ENCODE measurements at regions not wholly inside any gene's neighbourhood (a gene's known extent, or its start where the extent isn't known, plus 50 kb on each side); places are given as distances from the start of the nearest gene placed in this dataset.

DNA sequence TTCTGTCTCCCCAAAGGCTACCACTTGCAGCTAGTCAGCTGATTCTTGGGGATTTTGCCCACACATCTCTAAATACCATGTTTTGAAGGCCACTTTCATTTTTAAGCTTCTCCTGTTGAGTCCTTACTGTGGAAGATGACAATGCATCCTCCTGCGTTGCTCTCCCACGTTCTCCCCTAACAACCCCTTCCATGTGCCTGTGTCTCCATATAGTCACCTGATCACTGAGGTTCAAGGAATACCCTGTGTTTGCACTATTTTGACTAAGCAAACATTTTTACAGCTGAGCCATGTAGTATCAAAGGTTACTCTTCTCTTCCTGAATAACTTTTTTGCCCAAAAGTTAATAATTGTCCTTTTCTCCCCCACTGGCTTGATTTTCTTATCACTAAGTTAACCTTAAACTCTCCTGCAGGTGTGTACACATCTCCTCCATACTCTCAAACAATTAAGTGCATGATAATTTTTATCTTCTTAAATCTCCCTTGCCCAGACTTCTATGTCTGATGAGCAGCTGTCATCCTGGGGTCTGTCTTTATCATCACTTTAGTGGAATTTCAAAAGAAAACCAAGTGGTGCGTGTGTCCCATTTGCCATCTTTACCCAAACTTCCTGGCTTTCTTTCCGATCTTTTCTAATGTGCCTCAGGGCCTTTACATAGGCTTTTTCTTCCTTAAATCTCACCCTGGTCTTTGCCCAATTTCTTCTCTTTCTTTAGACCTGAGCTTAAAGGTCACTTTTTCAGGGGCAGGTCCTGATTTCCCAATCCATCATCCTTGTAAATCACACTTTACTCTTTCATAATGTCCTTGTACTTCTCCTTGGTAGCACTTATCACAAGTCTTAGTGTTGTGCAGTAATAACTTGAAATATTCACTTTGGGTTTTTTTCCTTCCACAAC lies 85.2 kb upstream of the SPATS2L start:
- no peak for DNase-seq
- in situ Hi-C loops (cut with MboI; ENCODE audit: low pct_unique_long_range_greater_than_20kb, low sequenced_read_pairs): no loop called here

DNA sequence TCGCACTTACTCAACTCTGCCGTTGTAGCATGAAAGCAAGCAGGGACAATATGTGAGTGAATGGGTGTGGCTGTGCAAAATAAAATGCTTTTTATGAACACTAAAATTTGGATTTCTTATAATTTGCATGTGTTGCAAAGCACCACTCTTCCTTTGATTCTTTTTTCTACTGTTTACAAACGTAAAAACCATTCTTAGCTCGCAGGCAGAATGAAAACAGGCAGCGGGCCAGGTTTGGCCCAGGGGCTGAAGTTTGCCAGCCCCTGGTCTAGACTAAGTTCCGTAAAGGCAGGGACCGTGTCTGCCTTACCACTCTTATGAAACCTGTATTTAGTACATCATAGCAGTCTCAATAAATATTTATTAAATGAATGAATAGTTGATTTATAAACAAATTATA lies 83.7 kb upstream of the SPATS2L start:
- no peak for DNase-seq
- in situ Hi-C loops (cut with MboI; ENCODE audit: low pct_unique_long_range_greater_than_20kb, low sequenced_read_pairs): no loop called here

DNA sequence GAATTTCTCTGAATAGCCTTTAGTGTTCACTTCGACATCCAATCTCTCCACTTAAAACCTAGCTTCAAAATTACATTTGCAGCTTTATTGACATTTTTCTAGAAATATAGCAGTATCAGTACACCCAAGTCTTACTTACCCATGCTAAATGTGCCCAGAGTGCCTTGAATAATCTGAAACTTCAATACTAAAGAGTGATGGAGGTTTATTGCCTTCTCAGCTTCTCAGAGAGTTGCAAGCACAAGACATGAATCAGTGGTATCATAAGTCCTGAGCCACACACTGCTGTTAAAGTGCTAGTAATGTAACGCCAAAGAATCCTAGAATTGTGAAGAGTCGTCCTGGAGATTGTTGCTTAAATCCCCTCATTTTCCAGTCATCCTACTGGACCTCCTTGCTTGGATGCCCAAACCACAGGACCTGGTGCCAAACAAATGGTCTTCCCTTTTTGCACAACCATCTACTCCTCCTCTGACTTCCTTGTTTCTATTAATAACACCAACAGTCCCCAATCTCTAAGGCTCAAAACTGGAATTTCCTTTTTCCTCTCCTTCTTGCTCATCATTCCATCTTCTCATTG lies 83.2 kb upstream of the SPATS2L start:
- in situ Hi-C loops (cut with MboI; ENCODE audit: low pct_unique_long_range_greater_than_20kb, low sequenced_read_pairs): no loop called here
- peak; percentile 34 for DNase-seq

DNA sequence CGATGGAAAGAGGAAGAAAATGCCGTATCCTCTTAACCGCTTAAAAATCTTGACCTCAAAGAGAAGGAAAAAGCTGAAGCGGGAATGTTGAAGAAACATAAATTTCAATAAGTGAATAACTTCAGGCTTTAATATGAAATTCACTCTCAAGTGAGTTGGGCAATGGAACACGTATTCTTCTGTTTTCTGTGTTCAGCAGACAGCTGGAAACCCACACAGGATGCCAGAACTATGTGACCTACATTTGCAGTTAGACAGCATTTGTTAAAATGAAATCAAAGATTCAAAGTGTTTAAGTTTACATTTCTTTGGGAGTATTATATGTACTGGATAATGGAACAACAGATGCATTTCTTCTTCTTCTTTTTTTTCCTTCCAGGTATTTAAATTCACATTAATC lies 80.5 kb upstream of the SPATS2L start:
- in situ Hi-C loops (cut with MboI; ENCODE audit: low pct_unique_long_range_greater_than_20kb, low sequenced_read_pairs): no loop called here
- no peak for DNase-seq

DNA sequence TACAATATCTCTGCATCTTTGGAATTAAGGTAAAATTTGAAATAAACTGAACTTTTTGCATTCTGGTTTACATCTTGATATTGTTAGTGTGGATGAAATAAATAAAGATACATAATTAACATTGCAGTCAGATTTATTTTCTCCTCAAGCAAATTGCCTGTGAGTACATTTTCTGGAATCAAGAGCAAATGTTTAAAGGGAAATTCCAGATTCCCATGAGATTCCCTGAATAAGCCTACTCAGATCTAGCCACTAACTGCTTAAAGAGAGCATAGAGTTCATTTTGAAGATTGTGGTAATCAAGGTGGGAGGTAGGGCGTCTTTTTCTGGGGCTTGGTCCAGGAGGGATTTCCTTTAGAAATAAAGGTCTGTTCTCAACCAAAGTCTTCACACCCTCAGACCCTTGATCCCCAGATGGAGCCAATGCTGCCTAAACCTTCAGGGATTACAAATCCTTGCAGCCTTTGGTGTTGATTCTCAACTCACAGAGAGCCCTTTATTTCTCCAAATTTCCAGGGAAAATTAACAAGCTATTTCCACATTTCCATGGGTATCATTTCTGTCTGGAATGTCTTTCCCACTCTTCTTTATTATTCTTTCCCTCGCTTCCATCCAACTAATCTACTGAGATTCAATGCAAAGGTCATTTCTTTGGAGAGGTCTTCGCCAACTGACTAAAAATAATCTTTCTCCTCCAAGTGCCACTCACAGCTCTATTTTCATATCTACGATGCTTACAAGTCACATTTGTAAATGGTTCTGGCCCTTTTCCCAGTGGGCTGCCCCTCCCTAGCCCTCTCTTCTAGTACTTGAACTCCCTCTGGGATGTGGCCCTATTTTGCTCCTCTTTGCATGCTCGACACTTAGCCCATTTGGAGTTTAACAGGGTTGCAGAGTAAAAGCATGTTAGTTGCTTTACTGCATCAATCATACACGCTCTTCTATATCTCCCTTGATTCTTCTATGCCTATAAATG lies 79.8 kb upstream of the SPATS2L start:
- in situ Hi-C loops (cut with MboI; ENCODE audit: low pct_unique_long_range_greater_than_20kb, low sequenced_read_pairs): no loop called here
- DNase-seq: no peak

DNA sequence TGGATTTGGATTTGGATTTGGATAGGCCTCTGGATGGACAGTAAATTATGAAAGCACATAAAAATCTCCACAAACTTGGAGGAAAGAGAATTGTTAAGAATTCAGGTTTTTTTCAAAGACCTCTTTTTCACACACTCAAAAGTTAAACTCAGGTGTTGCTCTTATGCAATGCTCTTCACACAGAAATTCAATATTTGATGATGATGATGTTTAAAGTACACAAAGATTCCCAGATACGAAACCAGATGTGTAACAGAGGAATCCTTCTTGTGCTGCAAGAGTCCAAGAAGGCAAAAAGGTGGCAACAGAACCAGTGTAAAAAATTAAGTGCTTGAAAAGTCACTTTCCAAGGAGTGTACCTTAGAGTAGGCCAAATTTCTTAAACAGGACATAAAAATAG lies 75.8 kb upstream of the SPATS2L start:
- in situ Hi-C loops (cut with MboI; ENCODE audit: low pct_unique_long_range_greater_than_20kb, low sequenced_read_pairs): no loop called here
- DNase-seq: no peak

DNA sequence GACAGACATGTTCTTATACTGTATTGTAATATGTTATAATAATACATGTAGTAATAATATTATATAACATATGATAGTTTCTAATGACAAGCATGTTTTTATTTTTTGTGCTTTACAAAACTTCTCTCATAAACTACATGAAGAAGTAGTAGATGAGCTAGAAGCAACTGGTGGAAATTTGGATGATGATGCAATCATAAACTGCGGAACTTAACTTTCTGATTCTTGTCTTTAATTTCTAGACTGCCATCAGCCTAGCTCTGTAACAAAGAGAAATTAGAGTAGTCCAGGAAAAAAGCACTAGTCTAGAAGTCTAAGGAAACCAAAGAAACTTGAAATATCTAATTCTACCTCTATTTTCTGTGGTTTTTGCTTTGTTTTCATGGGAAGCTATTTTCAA lies 71.0 kb upstream of the SPATS2L start:
- in situ Hi-C loops (cut with MboI; ENCODE audit: low pct_unique_long_range_greater_than_20kb, low sequenced_read_pairs): no loop called here
- DNase-seq: no peak

DNA sequence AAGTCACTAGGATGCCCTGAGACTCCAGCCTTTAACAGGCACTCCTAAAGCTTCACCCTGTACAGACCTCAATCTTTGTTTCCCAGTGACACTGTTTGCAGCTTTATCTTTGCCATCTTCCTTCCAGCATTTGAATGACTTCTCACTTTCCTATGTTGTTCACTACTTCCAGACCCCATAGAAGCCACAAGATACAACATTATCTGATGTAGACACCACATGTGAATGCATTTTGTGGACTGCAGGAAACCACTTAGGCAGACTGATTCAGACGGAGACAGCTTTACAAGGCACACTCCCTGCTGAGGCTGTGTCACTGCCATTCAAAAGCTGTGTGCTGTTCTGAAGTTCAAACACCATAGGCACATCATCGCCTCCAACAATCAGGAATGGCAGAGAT lies 67.3 kb upstream of the SPATS2L start:
- DNase-seq: peak; percentile 68
- in situ Hi-C loops (cut with MboI; ENCODE audit: low pct_unique_long_range_greater_than_20kb, low sequenced_read_pairs): no loop called here

DNA sequence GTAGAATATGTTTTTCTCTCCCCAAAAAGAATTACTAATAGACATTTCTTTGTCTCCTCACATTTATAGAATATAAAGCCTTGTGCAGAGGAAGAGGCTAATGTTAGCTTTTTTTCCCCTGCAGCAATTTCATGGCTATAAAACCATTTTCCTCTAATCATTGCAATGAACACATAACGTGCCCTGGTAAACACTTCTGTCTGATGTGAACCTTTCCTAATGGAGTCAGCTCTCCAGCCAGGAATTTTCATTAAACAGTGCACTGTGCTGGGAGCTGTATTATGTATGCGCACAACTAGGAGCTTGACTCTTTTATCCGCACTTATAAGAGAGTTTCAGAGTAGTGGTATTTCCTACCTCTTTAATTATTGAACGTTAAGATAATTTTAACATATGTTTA lies 63.9 kb upstream of the SPATS2L start:
- no peak for DNase-seq
- in situ Hi-C loops (cut with MboI; ENCODE audit: low pct_unique_long_range_greater_than_20kb, low sequenced_read_pairs): no loop called here

DNA sequence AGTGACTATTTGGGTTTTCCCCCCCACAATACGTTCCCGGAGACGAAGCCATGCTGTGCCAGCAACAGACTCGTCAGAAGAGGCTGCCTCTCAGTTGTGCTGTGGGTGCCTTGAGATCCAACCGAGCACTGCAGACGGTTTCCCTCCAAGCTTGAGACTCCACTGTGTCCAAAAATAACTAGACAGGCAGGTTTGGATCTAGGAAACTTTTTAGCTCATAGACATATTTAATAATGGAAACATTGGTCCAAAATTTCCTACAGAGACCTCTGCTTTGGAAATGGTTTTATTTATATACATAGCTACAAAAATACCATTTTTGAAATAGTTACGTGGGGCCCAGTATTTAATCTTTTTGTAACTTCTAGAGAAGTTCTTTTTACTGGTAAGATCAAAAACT lies 63.1 kb upstream of the SPATS2L start:
- DNase-seq: no peak
- in situ Hi-C loops (cut with MboI; ENCODE audit: low pct_unique_long_range_greater_than_20kb, low sequenced_read_pairs): no loop called here

DNA sequence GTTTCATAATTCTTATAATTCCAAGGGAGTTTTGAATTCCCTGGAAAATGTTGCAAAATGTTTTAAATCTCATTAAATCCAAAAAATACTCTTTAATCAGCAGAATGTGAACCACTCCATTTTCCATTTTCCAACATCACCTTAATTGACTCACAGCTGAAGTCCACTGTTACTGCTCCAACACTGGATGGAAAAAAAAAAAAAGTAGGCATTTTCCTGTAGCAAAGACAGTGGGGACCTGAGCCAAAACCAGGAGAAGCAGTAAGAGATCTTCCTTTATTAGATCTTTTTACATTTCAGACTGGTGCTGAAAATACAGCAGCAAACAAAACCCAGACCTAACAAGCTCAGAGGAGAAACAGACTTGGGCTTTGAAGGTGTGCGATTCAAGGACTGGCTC lies 62.4 kb upstream of the SPATS2L start:
- DNase-seq: no peak
- in situ Hi-C loops (cut with MboI; ENCODE audit: low pct_unique_long_range_greater_than_20kb, low sequenced_read_pairs): no loop called here

DNA sequence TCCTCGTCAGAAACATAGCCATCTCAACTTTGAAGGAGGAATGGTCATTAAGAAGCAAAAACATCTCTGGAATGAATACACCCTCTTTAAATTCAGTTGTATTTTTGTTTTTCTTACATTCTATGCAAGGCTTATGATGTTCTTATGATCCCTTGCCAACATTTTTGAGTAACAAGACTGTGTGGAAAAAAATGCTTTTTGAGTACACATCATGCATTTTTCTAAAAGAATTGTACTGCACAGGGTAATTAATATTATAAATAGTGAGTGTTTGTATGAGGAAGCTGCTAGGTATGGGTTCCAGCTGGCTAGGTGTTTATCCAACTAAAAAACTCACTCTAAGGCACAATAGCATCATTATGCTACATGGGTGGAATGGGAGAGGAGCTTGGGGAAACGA lies 59.0 kb upstream of the SPATS2L start:
- DNase-seq: no peak
- in situ Hi-C loops (cut with MboI; ENCODE audit: low pct_unique_long_range_greater_than_20kb, low sequenced_read_pairs): no loop called here

DNA sequence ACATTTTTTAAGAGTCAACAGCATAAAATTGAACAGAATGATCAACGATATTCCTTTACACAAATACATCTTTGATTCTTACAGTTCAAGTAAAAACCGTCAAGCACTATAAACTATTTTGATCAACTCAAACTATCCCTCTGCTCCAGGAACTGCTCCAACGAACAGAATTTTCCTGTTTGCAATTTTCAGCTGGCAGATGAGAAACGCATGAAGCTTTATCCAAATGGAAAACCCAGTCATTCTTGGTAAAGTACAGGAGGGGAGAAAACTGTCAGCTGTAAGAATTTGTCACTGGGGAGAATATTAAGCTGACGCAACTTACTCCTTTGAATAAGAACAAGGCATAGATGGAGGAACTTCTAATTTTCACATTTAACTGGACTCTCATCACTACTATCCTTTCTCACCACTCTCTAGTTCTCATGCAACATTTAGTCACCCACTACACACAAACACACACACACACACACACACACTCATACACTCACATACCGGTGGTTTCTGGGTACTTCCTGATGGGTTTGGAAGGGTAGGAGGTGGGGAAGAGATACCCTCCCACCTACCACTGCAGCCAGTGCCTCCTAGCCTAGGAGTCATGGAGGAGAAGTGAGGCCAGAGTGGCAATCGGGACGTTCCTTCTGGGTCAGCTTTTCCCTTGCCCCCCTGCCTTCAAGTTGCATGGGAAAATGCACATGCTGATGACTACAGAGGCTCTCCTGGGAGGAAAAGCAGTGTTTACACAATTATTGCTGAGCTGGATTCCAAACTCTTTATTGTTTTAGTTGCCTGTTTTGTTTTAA lies 54.0 kb upstream of the SPATS2L start:
- in situ Hi-C loops (cut with MboI; ENCODE audit: low pct_unique_long_range_greater_than_20kb, low sequenced_read_pairs): no loop called here
- peak; percentile 13 for DNase-seq

DNA sequence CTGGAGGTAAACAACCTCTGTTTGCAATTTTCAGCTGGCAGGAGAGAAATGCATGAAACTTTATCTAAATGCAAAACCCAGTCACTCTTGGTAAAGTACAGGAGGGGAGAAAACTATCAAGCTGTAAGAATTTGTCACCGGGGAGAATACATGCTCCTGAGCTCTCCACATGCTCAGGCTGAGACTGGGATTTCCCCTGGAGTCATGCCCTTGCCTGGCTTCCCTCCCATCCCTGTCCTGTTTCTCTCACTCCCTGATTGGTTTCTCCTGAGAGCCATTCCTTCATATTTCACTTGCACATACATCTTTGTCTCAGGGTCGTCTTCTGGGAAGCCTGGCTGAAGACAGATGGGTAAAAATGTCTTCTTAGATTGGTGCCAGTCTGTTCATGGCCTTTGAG lies 52.9 kb upstream of the SPATS2L start:
- in situ Hi-C loops (cut with MboI; ENCODE audit: low pct_unique_long_range_greater_than_20kb, low sequenced_read_pairs): no loop called here
- DNase-seq: no peak

DNA sequence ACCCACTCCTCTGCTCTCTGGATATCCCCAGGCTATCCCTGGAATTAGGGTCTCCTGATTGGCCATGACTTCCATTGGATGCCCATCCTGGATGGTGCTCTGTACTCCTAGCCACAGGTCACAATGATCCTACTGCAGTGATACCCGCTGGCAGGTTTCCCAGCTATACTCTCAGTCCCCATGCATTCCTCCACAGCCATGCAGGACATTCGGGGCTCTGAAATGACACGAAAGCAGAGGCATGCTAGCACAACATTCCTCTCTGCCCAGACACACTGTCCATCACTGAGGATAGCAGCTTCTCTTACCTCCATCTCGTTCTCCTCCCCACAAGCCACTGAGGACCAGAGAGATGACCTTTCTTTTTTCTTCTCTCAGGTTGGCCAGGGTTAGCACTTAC lies 51.7 kb upstream of the SPATS2L start:
- no peak for DNase-seq
- in situ Hi-C loops (cut with MboI; ENCODE audit: low pct_unique_long_range_greater_than_20kb, low sequenced_read_pairs): no loop called here

DNA sequence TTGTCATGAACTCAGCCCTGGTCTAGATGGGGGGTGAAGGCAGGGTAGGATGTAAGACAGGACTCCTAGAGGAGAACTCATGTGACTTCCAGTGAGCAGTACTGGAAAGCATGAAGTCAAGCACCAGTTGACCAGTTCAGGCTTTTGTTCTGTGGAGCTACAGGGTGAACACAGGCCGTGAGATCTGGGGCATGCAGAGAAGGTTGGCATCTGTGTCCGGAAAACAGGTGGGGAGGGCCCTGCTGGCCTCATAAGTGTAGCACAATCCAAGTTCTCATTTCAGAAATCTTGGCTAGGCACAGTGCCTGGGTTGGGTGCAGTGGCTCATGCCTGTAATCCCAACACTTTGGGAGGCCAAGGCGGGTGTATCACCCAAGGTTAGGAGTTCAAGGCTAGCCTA lies 50.9 kb upstream of the SPATS2L start:
- DNase-seq: no peak

More for the DNA sequence above, 50.9 kb upstream of the SPATS2L start:
- in situ Hi-C loops (cut with MboI; ENCODE audit: low pct_unique_long_range_greater_than_20kb, low sequenced_read_pairs): no loop called here

All from KBM-7 (cell line).